ENCODE measurements at regions not wholly inside any gene's neighbourhood (a gene's known extent, or its start where the extent isn't known, plus 50 kb on each side); places are given as distances from the start of the nearest gene placed in this dataset.

DNA sequence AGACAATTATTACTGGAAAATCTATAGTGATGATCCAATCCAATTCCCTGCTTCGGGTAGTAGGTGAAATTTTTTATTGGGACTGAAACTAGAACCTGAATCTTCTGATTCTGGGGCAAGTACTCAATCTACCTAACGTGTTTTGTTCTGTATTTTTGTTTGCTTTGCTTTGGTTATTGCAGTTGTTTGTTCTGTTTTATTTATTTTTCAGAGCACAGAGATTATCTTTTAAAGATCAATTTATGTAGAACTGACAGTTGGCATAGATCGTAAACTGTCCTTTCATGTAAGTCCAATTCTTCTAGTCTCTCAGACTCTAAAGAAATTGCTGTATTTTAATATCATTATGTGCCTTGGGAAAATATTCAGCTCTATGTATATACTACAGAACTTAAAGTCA, 401.6 kb downstream of the ANXA1 start:
- no peak overlapping the region for H3K27ac ChIP-seq (ENCODE audit: low read depth, low read length)
- no peaks in the 10 kb centered on the region for H3K9me3 ChIP-seq (ENCODE audit: control insufficient read depth, insufficient read depth, low read length)
- no peak overlapping the region for H3K9ac ChIP-seq (ENCODE audit: low read depth, low read length)
- H3K36me3 ChIP-seq (ENCODE audit: control insufficient read depth, insufficient read depth, low read length): no peaks in the 10 kb centered on the region
- no peaks in the 10 kb centered on the region; the same call in 1 of the 2 replicates for H3K4me1 ChIP-seq (ENCODE audit: control insufficient read depth, insufficient read depth, low read length)
- H3K4me3 ChIP-seq (ENCODE audit: low read depth, low read length): no peak overlapping the region
- no peaks in the 10 kb centered on the region for H3K27me3 ChIP-seq (ENCODE audit: control insufficient read depth, insufficient read depth, low read length)

GRCh38 chr9:73558471-73558870, 406.8 kb downstream of the ANXA1 start:
- Histone ChIP-seq H3K36me3 (ENCODE audit: control insufficient read depth, insufficient read depth, low read length) (no peaks in the 10 kb centered on the region), H3K27ac (ENCODE audit: low read depth, low read length) (no peak overlapping the region), H3K9ac (ENCODE audit: low read depth, low read length) (no peak overlapping the region), H3K4me3 (ENCODE audit: low read depth, low read length) (no peak overlapping the region), H3K9me3 (ENCODE audit: control insufficient read depth, insufficient read depth, low read length) (no peaks in the 10 kb centered on the region), H3K27me3 (ENCODE audit: control insufficient read depth, insufficient read depth, low read length) (no peaks in the 10 kb centered on the region), H3K4me1 (ENCODE audit: control insufficient read depth, insufficient read depth, low read length) (no peaks in the 10 kb centered on the region)

- Histone ChIP-seq H3K4me1 (ENCODE audit: control insufficient read depth, insufficient read depth, low read length) (no peaks in the 10 kb centered on the region), H3K9me3 (ENCODE audit: control insufficient read depth, insufficient read depth, low read length) (peaks cover 3% of the 10 kb centered on the region; the same call in 1 of the 2 replicates), H3K9ac (ENCODE audit: low read depth, low read length) (no peak overlapping the region), H3K27me3 (ENCODE audit: control insufficient read depth, insufficient read depth, low read length) (no peaks in the 10 kb centered on the region), H3K36me3 (ENCODE audit: control insufficient read depth, insufficient read depth, low read length) (no peaks in the 10 kb centered on the region), H3K27ac (ENCODE audit: low read depth, low read length) (no peak overlapping the region), H3K4me3 (ENCODE audit: low read depth, low read length) (no peak overlapping the region)
Observed at GRCh38 chr9:73565026-73565425, 413.4 kb downstream of the ANXA1 start.

GRCh38 chr9:73565833-73566465, 414.3 kb downstream of the ANXA1 start:
- peaks cover 3% of the 10 kb centered on the region; the same call in 1 of the 2 replicates for H3K9me3 ChIP-seq (ENCODE audit: control insufficient read depth, insufficient read depth, low read length)
- no peak overlapping the region for H3K27ac ChIP-seq (ENCODE audit: low read depth, low read length)

GRCh38 chr9:73566627-73567026, 415.0 kb downstream of the ANXA1 start:
- no peak overlapping the region for H3K4me3 ChIP-seq (ENCODE audit: low read depth, low read length)
- no peaks in the 10 kb centered on the region for H3K27me3 ChIP-seq (ENCODE audit: control insufficient read depth, insufficient read depth, low read length)
- no peak overlapping the region for H3K27ac ChIP-seq (ENCODE audit: low read depth, low read length)
- no peaks in the 10 kb centered on the region for H3K4me1 ChIP-seq (ENCODE audit: control insufficient read depth, insufficient read depth, low read length)
- H3K9ac ChIP-seq (ENCODE audit: low read depth, low read length): no peak overlapping the region
- peaks cover 3% of the 10 kb centered on the region; the same call in 1 of the 2 replicates for H3K9me3 ChIP-seq (ENCODE audit: control insufficient read depth, insufficient read depth, low read length)
- no peaks in the 10 kb centered on the region for H3K36me3 ChIP-seq (ENCODE audit: control insufficient read depth, insufficient read depth, low read length)

More at GRCh38 chr9:73565833-73566465, 414.3 kb downstream of the ANXA1 start:
- Histone ChIP-seq H3K9ac (ENCODE audit: low read depth, low read length) (no peak overlapping the region), H3K4me1 (ENCODE audit: control insufficient read depth, insufficient read depth, low read length) (no peaks in the 10 kb centered on the region), H3K27me3 (ENCODE audit: control insufficient read depth, insufficient read depth, low read length) (no peaks in the 10 kb centered on the region), H3K36me3 (ENCODE audit: control insufficient read depth, insufficient read depth, low read length) (no peaks in the 10 kb centered on the region), H3K4me3 (ENCODE audit: low read depth, low read length) (no peak overlapping the region)

- H3K4me1 ChIP-seq (ENCODE audit: control insufficient read depth, insufficient read depth, low read length): no peaks in the 10 kb centered on the region; the same call in 1 of the 2 replicates
- no peak overlapping the region for H3K9ac ChIP-seq (ENCODE audit: low read depth, low read length)
- no peak overlapping the region for H3K4me3 ChIP-seq (ENCODE audit: low read depth, low read length)
- H3K27ac ChIP-seq (ENCODE audit: low read depth, low read length): no peak overlapping the region
- H3K9me3 ChIP-seq (ENCODE audit: control insufficient read depth, insufficient read depth, low read length): no peaks in the 10 kb centered on the region
- H3K27me3 ChIP-seq (ENCODE audit: control insufficient read depth, insufficient read depth, low read length): no peaks in the 10 kb centered on the region
- H3K36me3 ChIP-seq (ENCODE audit: control insufficient read depth, insufficient read depth, low read length): no peaks in the 10 kb centered on the region
Observed at GRCh38 chr9:73573235-73573634, 421.6 kb downstream of the ANXA1 start.

GRCh38 chr9:73575101-73576060, 423.7 kb downstream of the ANXA1 start:
- no peak overlapping the region for H3K27ac ChIP-seq (ENCODE audit: low read depth, low read length)
- no peak overlapping the region for H3K9ac ChIP-seq (ENCODE audit: low read depth, low read length)
- H3K27me3 ChIP-seq (ENCODE audit: control insufficient read depth, insufficient read depth, low read length): no peaks in the 10 kb centered on the region
- no peak overlapping the region for H3K4me3 ChIP-seq (ENCODE audit: low read depth, low read length)
- no peaks in the 10 kb centered on the region for H3K9me3 ChIP-seq (ENCODE audit: control insufficient read depth, insufficient read depth, low read length)
- H3K4me1 ChIP-seq (ENCODE audit: control insufficient read depth, insufficient read depth, low read length): no peaks in the 10 kb centered on the region; the same call in 1 of the 2 replicates
- no peaks in the 10 kb centered on the region for H3K36me3 ChIP-seq (ENCODE audit: control insufficient read depth, insufficient read depth, low read length)

DNA sequence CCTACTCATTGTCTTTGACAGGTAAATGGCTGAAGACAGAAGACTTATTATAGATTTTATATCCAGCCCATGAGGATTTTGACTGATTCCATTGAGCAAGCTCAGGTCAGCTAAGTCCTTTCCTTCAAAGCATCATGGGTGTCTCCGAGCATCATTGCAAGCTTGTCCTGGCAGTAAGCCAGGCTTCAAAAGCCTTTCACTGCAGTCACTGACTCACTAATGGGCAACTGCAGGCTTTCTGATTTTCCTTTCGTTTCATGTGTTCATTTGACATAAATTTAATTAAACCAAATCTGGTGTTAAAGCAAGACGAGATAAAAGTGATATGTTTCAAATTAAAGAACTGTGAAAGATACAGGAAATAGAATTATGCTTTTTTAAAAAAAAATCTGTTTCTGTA, 426.2 kb downstream of the ANXA1 start:
- H3K27ac ChIP-seq (ENCODE audit: low read depth, low read length): no peak overlapping the region
- no peaks in the 10 kb centered on the region for H3K36me3 ChIP-seq (ENCODE audit: control insufficient read depth, insufficient read depth, low read length)
- H3K9me3 ChIP-seq (ENCODE audit: control insufficient read depth, insufficient read depth, low read length): no peaks in the 10 kb centered on the region
- no peak overlapping the region for H3K4me3 ChIP-seq (ENCODE audit: low read depth, low read length)
- H3K27me3 ChIP-seq (ENCODE audit: control insufficient read depth, insufficient read depth, low read length): no peaks in the 10 kb centered on the region
- no peaks in the 10 kb centered on the region; the same call in 1 of the 2 replicates for H3K4me1 ChIP-seq (ENCODE audit: control insufficient read depth, insufficient read depth, low read length)
- H3K9ac ChIP-seq (ENCODE audit: low read depth, low read length): no peak overlapping the region

GRCh38 chr9:73579823-73580222, 428.2 kb downstream of the ANXA1 start:
- no peaks in the 10 kb centered on the region for H3K27me3 ChIP-seq (ENCODE audit: control insufficient read depth, insufficient read depth, low read length)
- no peak overlapping the region for H3K9ac ChIP-seq (ENCODE audit: low read depth, low read length)
- no peak overlapping the region for H3K4me3 ChIP-seq (ENCODE audit: low read depth, low read length)
- no peaks in the 10 kb centered on the region for H3K4me1 ChIP-seq (ENCODE audit: control insufficient read depth, insufficient read depth, low read length)
- no peak overlapping the region for H3K27ac ChIP-seq (ENCODE audit: low read depth, low read length)
- H3K36me3 ChIP-seq (ENCODE audit: control insufficient read depth, insufficient read depth, low read length): no peaks in the 10 kb centered on the region
- H3K9me3 ChIP-seq (ENCODE audit: control insufficient read depth, insufficient read depth, low read length): no peaks in the 10 kb centered on the region

DNA sequence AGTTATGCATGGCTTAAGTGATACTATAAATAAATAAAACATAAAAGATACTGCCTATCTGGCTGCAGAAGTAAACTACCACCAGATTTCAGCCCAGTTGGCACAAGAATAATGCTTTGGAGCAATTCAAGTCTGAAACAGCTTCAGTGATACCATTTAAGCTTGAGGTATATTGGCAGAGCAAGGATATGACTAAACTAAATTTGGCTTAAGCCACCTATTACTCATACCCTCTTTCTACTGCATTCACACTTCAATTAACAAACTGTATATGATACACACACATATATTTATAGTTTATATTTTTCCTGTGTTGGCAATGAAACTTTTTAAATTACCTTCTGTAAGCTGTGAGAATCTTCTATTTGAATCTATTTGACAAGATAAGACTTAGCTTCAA, 431.9 kb downstream of the ANXA1 start:
- H3K4me1 ChIP-seq (ENCODE audit: control insufficient read depth, insufficient read depth, low read length): no peaks in the 10 kb centered on the region
- H3K27me3 ChIP-seq (ENCODE audit: control insufficient read depth, insufficient read depth, low read length): no peaks in the 10 kb centered on the region
- H3K27ac ChIP-seq (ENCODE audit: low read depth, low read length): no peak overlapping the region
- no peak overlapping the region for H3K4me3 ChIP-seq (ENCODE audit: low read depth, low read length)
- no peaks in the 10 kb centered on the region for H3K36me3 ChIP-seq (ENCODE audit: control insufficient read depth, insufficient read depth, low read length)
- H3K9me3 ChIP-seq (ENCODE audit: control insufficient read depth, insufficient read depth, low read length): no peaks in the 10 kb centered on the region
- no peak overlapping the region for H3K9ac ChIP-seq (ENCODE audit: low read depth, low read length)

- H3K9me3 ChIP-seq (ENCODE audit: control insufficient read depth, insufficient read depth, low read length): no peaks in the 10 kb centered on the region
- H3K27me3 ChIP-seq (ENCODE audit: control insufficient read depth, insufficient read depth, low read length): no peaks in the 10 kb centered on the region
- H3K9ac ChIP-seq (ENCODE audit: low read depth, low read length): no peak overlapping the region
- no peak overlapping the region for H3K4me3 ChIP-seq (ENCODE audit: low read depth, low read length)
- no peaks in the 10 kb centered on the region for H3K36me3 ChIP-seq (ENCODE audit: control insufficient read depth, insufficient read depth, low read length)
- peaks cover 8% of the 10 kb centered on the region for H3K4me1 ChIP-seq (ENCODE audit: control insufficient read depth, insufficient read depth, low read length)
- no peak overlapping the region for H3K27ac ChIP-seq (ENCODE audit: low read depth, low read length)
Observed at GRCh38 chr9:73595036-73595545, 443.4 kb downstream of the ANXA1 start.

All from HUES48 (cell line).